AG10803 (cell line): ENCODE measurements at regions not wholly inside any gene's neighbourhood (a gene's known extent, or its start where the extent isn't known, plus 50 kb on each side); places are given as distances from the start of the nearest gene placed in this dataset.

ENCODE experiments used
- DNase-seq: peaks from one replicate; pipeline ENCODE4 v3.0.0; 2010; ENCODE audit warnings: low read depth
- H3K4me3 ChIP-seq: 2 replicates; pipeline ENCODE4 v1.5.1; 2011; ENCODE audit warnings: mild to moderate bottlenecking, low read length, control low read depth
- TF ChIP-seq, protein P1 (sequence below): conservative IDR thresholded peaks from 2 replicates; pipeline ENCODE4 v1.5.1; 2011; ENCODE audit warnings: mild to moderate bottlenecking, low read length, control low read depth, inconsistent platforms

DNA sequence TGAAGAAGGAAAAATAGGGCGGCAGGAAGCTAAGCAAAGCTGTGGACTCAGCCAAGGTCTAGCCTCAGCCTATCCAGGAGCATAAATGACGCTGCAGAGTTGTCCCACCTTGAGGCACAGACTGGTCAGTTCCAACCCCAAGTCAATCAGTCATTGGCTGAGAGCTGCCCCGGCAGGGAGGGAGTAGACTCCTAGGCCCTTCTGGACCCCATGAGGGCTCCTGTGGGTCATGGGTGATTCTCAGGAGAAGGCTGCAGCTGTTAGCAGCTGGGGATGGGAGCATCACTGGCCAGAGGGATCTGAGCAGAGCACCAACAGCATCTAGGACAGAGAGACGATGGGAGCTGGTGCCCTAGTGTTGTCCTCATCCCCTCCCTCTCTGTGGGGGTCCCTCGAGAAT, 51.8 kb upstream of the ESRRB start:
- TF ChIP-seq, protein P1, sequence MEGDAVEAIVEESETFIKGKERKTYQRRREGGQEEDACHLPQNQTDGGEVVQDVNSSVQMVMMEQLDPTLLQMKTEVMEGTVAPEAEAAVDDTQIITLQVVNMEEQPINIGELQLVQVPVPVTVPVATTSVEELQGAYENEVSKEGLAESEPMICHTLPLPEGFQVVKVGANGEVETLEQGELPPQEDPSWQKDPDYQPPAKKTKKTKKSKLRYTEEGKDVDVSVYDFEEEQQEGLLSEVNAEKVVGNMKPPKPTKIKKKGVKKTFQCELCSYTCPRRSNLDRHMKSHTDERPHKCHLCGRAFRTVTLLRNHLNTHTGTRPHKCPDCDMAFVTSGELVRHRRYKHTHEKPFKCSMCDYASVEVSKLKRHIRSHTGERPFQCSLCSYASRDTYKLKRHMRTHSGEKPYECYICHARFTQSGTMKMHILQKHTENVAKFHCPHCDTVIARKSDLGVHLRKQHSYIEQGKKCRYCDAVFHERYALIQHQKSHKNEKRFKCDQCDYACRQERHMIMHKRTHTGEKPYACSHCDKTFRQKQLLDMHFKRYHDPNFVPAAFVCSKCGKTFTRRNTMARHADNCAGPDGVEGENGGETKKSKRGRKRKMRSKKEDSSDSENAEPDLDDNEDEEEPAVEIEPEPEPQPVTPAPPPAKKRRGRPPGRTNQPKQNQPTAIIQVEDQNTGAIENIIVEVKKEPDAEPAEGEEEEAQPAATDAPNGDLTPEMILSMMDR, result no peak
- no peak for DNase-seq
- H3K4me3 ChIP-seq, result no peak overlapping the region
